Transverse colon (tissue), 3 donors: ENCODE measurements at regions not wholly inside any gene's neighbourhood (a gene's known extent, or its start where the extent isn't known, plus 50 kb on each side); places are given as distances from the start of the nearest gene placed in this dataset.

Source experiments
- CTCF ChIP-seq, 5 experiments: fragments of 200-600 bp in 3 of 5; fragments of 450-650 bp in 2 of 5; sonication (generic) in 3 of 5; IDR thresholded peaks; 1 replicate in 2 of 5; 2 replicates in 3 of 5; pipeline ENCODE4 v1.5.1; 2016 to 2017; ENCODE audit warnings: antibody characterized with exemption in 5 of 5, inconsistent platforms in 3 of 5, mild to moderate bottlenecking in 2 of 5, moderate library complexity in 1 of 5
- EP300 ChIP-seq: sonication (generic); formaldehyde crosslinking; IDR thresholded peaks from one replicate; pipeline ENCODE4 v1.6.1; 2017; ENCODE audit warnings: antibody characterized with exemption, low read depth
- POLR2A ChIP-seq: fragments of 450-650 bp; IDR thresholded peaks from one replicate; pipeline ENCODE4 v1.6.1; 2016; ENCODE audit warnings: antibody characterized with exemption, mild to moderate bottlenecking, moderate library complexity

- TF ChIP-seq EP300, result no peak
- TF ChIP-seq POLR2A, result no peak
- no peak for TF ChIP-seq CTCF (IDR thresholded peaks at IDR 0.05)
Measured at GRCh38 chr5:4777435-4777834, 362.7 kb upstream of the ADAMTS16 start.
